KBM-7 (cell line): ENCODE measurements at regions not wholly inside any gene's neighbourhood (a gene's known extent, or its start where the extent isn't known, plus 50 kb on each side); places are given as distances from the start of the nearest gene placed in this dataset.

Experiments
- DNase-seq: peaks from one replicate; pipeline ENCODE4 v3.0.0-alpha.2; 2015
- in situ Hi-C: fragments of 300-500 bp; cut with MboI; formaldehyde crosslinking; loops from 2 replicates; pipeline ENCODE4 v1.14.3; 2020; ENCODE audit warnings: low sequenced_read_pairs, low pct_unique_long_range_greater_than_20kb, mixed read lengths

DNA sequence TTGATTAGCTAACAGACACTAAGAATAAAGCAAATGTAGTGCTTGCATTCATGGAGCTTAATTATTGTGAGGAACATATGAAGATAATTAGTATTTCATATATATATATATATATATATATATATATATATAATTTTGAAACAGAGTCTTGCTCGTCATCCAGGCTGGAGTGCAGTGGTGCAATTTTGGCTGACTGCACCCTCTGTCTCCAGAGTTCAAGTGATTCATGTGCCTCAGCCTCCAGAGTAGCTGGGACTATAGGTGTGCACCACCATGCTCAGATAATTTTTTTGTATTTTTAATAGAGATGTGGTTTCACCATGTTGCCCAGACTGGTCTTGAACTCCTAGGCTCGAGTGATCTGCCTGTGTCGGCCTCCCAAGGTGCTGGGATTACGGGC is 1091.6 kb upstream of the TMEM132C start:
- in situ Hi-C loops, result no loop called here
- no peak for DNase-seq

DNA sequence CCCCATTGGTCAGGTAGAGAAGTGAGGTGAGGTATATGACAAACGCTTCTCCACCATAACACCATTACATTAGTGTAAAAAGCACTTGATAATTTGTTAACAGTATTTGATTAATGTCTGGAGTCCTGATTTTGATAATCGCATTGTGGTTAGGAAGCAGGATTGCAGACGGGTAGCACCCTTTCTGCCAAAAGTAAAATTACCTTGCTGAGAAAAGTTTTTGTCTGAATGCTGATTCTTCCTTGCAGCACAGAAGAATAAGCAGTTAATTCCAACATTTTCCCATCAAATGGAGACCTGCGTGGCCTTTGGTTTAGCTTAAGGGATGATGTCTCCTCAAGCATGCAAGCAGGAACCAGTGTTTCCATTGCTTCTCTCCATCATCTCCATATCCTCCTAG is 1090.2 kb upstream of the TMEM132C start:
- in situ Hi-C loops, result no loop called here
- no peak for DNase-seq

DNA sequence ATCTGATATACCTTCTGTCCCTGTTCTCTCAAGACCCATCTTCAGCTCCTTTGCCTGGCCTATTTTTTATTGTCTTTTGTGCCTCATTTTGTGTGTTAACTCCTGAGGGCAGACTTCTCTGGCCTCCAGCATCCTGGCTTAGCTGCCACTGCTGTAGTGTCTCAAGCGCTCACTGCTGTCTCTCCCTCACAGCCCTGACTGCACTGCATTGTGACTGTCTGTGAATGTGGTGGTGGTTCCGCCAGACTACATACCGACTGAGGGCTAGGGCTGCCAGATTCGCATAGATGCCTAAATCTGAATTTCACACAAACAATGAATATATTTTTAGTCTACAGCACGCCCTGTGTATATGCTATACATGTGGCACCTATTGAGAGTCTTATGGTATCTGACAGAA is 1088.9 kb upstream of the TMEM132C start:
- in situ Hi-C loops, result no loop called here
- no peak for DNase-seq

DNA sequence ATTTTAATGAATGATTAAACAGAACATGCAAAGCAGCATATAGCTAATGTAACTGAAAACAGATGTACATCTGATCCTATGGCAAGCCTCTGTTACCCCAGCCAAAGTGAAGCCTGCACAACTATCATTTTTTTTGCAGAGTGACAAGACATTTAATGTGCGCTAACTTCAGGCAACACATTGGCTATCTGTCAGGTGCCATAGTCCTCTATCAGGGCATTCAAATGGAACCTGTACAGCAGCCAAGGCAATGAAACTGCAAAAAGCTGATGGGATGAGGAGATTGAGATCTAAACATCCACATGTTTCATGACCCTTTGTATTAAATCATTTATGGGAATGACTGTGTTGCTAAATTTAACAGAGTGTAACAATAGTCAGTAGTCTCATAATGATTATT is 1088.5 kb upstream of the TMEM132C start:
- in situ Hi-C loops, result no loop called here
- no peak for DNase-seq

DNA sequence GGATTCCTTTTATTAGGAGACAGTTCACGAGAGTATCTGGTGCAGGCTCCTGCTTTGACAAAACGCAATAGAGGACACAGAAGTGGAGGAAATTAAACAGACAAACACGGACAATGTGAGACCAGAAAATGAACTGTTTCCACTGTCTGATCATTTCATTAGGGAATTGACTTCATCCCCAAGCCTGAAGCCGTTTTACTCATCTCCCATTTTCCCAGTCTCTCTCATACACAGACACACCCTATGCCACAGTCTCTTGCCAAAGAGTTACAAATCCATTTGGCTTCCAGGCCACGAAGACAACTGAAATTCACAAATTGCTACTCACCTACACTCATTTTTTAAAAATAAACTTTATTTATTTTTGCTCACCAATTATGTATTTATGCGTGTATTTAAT is 1087.8 kb upstream of the TMEM132C start:
- no peak for DNase-seq
- in situ Hi-C loops, result no loop called here

DNA sequence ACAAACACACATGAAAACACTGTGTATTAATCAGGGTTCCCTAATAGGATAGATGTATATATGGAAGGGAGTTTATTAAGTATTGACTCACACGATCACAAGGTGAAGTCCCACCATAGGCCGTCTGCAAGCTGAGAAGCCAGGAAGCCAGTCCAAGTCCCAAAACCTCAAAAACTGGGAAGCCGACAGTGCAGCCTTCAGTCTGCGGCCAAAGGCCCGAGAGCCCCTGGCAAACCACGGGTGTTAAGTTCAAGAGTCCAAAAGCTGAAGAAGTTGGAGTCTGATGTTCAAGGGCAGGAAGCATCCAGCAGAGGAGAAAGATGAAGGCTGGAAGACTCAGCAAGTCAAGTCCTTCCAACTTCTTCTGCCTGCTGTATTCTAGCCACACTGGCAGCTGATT is 1085.0 kb upstream of the TMEM132C start:
- in situ Hi-C loops, result no loop called here
- no peak for DNase-seq

DNA sequence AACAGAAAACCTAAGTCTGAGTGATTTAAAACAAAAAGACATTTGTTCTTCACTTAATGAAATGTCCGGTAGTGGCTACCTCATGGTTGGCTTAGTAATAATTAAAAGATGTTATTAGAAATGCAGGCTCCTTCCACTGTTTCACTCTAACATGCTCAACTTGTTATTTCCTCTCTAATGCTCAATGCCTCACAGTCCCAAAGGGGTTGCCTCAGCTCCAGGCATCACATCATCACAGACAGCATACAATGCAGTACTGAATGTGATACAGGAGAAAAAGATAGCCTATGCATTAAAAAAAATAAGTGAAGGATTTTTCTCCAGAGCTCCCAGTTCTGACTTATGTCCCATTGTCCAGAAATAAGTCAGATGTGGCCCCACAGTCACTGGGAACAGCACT is 1077.0 kb upstream of the TMEM132C start:
- no peak for DNase-seq
- in situ Hi-C loops, result no loop called here

DNA sequence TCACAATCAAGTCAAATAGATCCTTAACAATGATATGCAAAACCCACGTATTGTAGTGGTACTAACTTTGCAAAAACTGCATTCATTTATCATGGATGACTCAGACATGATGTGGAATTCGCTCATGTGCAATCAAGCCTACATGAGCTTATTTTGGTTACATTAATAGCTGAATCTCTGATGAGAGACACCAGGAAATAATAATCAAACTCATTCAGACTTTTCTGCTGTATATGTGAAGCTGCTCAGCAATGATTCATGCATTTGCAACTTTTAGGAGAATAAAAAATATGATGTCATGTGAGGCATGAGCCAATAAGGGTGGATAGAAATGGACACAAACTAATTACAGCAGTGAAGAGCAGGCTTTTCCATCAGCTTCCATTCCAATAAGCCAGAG is 1075.8 kb upstream of the TMEM132C start:
- in situ Hi-C loops, result no loop called here
- DNase-seq, result no peak

DNA sequence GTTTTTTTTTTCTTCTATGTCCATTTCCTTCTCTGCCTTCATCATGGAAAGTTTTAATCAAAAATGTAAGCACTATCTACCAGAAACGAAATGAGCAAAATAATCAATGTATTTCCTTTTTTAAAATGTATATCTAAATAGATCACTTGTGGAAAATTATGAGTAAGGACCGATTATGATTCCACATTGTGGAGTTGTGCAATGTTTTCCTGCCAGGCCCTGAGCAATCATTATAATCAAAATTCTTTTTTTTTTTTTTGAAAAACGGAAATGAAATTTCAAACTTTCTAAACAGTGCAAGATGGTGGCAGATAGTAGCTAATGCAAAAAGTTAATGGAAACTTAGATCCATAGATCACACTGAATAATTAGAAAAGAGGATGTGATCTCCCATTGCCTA is 1074.6 kb upstream of the TMEM132C start:
- no peak for DNase-seq
- in situ Hi-C loops, result no loop called here

DNA sequence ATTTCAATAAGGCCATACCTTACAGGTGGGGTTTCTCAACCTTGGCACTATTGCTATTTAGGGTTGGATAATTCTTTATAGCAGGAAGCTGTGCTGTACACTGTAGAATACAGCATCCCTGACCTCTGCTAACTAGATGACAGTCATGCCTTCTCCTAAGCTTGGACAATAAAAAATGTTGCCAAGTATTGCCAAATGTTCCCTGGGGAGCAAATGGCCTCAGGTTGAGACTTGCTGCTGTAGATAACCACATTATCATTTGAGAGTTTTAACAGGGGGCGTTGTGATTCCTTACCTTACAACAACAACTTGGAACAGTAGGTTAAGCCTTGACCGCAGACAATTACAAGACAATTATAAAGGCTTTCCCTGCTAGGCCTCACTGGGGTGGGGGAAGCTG is 1073.6 kb upstream of the TMEM132C start:
- in situ Hi-C loops, result no loop called here

DNA sequence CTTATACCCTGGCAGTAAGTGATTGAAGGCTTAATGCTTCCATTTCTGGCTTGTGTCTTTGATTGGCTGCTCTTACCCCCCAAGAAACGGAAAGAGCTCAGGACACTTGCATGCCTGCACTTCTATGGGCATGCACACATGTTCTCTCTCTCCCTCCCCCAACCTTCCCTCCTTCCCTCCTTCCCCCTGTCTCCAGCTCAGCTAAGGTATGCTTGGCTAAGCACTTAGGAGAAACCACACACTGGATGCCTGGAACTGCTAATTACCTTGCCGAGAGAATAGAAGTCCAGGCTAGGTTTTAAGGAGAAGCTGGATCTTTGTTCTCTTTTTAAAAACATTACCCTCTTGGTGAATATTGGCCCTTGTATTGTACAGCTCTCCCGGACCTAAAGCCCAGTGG is 1072.8 kb upstream of the TMEM132C start:
- in situ Hi-C loops, result no loop called here

More for the DNA sequence above, 1073.6 kb upstream of the TMEM132C start:
- DNase-seq, result no peak

DNA sequence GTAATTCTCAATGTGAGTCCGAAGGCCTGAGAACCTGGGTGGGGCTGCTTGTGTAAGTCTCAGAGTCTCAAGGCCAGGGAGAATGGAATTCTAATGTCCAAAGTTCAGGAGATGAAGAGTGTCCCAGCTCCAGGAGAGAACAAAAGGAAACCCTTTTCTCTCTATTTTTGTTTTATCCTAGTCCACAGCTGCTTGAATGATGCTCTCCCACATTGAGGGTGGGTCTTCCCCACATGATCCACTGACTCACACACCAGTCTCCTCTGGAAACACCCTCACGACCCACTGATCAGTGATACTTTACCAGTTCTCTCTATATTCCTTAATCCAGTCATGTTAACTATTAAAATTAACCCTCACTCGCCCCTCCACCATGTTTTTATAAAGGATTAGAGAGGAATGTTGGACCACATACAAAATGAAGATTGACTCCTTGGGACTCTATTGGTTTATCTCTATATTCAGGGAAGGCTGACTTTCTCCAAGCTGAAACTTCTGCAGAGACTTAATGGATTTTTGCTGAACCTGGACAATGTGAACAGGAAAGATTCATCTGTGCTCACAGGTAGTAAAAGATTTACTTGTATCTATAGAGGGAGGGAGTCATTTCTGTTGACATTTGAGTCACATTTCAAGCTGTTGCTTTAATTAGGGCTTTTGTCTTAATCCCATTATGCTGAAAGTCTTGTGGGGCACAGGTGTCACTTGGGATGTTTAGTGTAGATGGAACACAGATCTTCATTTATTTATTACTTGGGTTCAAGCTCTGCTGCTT is 1061.0 kb upstream of the TMEM132C start:
- in situ Hi-C loops, result no loop called here
- no peak for DNase-seq

More for the DNA sequence above, 1072.8 kb upstream of the TMEM132C start:
- no peak for DNase-seq

DNA sequence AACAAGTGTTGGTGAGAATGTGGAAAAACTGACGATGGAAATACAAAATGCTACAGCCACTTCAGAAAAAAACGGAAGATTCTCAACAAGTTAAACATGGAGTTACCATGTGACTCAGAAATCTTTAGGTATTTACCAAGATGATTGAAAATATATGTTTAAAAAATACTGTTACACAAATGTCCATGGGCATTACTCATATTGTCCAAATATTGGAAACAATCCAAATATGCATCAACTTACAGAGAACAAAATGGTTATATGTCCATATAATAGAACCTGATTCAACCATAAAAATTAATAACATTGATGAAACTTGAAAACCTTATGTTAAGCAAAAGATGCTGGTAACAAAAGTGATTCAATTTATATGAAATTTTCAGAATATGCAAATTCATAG is 1057.7 kb upstream of the TMEM132C start:
- in situ Hi-C loops, result no loop called here
- no peak for DNase-seq

DNA sequence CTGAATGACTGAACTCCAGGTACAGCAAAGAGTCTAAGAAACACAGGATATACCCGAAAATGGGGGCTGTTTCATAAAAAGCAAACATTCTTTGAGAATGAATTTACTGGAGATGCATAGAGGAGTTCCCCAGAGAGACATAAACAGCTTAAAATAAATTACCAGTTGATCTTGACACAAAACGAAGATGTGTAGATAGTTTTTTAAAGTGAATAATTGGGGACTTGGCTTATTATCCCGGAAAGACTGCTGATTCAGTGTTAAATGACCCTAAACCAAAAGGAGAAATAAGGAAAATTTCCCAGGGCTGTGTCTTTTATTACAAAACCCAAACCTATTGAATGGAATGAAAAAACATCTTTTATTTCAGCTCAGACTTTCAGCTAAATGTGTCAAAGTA is 1052.8 kb upstream of the TMEM132C start:
- no peak for DNase-seq
- in situ Hi-C loops, result no loop called here

DNA sequence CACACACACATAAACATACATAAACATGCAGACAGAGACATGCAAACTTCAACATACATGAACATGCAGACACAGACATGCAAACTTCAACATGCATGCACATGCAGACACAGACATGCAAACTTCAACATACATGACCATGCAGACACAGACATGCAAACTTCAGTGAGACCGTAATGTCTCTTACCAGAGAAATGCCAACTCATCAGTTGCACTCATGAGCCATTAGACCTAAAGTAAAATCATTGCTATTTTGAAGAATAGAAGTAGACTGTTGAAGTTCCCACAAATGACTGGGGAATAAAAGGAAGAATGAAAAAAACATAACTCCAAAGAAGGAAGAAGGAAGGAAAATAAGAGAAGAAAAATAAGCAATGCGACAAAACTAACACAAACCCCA is 1044.0 kb upstream of the TMEM132C start:
- DNase-seq, result no peak
- in situ Hi-C loops, result no loop called here

DNA sequence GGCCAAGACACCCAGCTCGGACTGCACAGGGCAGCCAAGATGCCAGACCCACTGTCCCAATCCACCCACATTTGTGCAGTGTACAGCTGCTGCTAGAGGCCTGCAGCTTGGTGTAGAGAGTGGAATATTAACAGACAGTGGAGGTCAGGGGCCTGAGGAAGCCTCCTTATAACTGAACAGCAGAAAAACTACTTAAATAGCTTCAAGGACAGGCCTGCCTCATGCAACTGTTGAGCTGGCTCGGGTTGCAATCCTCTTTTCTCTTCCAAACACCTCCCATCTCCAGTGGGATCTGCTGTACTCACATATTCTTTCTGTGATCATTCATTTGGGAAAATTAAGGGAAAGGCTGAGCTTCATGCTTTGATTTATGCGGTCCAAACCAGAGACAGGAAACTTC is 1043.2 kb upstream of the TMEM132C start:
- in situ Hi-C loops, result no loop called here
- DNase-seq, result no peak

DNA sequence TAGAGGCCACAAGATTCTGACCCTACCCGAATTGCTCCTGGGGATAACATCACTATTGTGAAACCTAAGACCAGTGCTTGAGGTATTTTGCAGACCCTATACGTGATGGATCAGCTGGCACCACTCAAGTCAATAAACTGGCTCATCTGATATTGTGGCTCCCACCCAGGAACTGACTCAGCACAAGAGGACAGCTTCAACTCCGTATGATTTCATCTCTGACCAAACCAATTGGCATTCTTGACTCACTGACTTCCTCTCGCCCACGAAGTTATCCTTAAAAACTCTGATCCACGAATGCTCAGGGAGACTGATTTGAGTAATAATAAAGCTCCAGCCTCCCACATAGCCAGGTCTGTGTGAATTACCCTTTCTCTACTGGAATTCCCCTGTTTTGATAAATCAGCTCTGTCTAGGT is 1036.1 kb upstream of the TMEM132C start:
- in situ Hi-C loops, result no loop called here
- DNase-seq, result no peak

DNA sequence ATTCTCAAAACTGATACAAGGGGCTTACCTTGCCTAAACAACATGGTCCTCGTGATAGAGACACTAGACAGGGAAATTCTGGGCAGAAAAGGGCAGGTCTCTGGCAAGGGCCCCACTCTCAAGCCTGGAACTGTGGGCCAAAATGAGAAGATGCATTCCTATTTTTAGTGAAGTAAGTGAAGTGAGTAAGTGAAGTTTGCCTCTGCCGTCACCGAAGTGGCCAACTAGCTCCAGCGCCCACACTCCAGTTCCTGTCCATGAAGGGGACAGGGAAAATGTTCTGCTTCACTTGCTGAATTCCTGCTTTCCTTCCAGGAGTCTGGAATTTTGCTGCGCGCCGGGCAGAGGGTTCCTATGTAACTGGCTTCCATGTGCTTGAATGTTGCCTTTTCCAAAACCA is 1035.6 kb upstream of the TMEM132C start:
- DNase-seq, result no peak
- in situ Hi-C loops, result no loop called here

DNA sequence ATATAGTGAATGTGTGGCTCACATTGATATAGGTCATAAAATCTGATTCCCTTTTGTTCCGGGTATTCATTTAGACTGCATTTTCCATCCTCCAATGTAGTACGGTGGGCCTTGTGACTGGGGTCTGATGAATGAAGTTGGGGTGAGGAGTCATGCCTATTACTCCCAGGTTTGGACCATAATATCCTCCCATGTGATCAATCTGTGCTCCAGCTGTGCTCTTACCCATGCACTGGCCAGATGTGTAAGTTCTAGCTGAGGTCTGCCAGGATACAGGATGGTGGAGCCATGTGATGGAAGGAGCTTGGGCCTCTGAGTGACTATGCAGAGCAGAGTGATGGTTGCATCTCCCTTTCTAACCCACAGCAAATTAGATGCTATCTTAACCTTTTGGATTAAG is 1034.0 kb upstream of the TMEM132C start:
- in situ Hi-C loops, result no loop called here
- DNase-seq, result no peak

DNA sequence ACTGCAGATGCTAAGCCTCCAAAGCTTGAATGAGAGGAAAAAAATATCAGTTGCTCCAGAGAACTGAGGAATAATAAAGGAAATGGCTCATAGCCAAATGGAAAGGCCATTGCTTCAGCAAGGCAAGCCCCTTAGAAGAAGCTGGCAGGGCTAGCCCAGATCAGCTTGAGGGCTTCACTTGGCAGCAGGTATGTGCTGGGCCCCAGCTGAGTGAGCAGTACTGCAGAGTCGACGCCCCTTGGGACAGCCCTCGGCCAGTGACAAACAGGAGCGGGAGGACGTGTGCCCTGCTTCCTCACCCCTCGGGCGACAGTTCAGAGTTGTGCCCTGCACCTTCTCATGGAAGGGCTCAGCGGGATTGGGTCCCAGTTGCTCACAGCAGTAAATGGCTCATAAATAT is 1031.2 kb upstream of the TMEM132C start:
- in situ Hi-C loops, result no loop called here
- no peak for DNase-seq

DNA sequence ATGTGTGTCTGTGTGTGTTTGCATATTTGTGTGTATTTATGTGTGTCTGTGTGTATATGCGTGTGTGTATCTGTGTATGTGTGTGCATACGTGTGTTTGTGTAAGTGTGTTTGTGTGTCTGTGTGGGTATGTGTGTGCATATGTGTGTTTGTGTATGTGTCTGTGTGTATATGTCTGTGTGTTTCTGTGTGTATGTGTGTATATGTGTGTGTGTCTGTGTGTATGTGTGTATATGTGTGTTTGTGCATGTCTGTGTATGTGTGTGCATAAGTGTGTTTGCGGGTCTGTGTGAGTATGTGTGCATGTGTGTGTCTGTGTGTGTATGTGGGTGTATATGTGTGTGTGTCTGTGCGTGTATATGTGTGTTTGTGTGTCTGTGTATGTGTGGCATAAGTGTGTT is 1030.5 kb upstream of the TMEM132C start:
- no peak for DNase-seq
- in situ Hi-C loops, result no loop called here
